HG03354 (cell line): ENCODE measurements at regions not wholly inside any gene's neighbourhood (a gene's known extent, or its start where the extent isn't known, plus 50 kb on each side); places are given as distances from the start of the nearest gene placed in this dataset.
A peak's percentile ranks its signal among the peaks of the same experiment; 100 is the strongest.

Experiments used
- ATAC-seq: cut with Tn5 transposase; IDR thresholded peaks from one replicate; pipeline ENCODE4 v1.9.1; 2021; ENCODE audit warnings: mild to moderate bottlenecking; ENCODE audit not compliant: unreplicated experiment, poor library complexity, severe bottlenecking

- ATAC-seq = peak; percentile 87
Observed at GRCh38 chr4:171644430-171645057, 168.7 kb upstream of the GALNTL6 start.

GRCh38 chr4:171639540-171639939 is 173.7 kb upstream of the GALNTL6 start:
- peak; percentile 91 for ATAC-seq

DNA sequence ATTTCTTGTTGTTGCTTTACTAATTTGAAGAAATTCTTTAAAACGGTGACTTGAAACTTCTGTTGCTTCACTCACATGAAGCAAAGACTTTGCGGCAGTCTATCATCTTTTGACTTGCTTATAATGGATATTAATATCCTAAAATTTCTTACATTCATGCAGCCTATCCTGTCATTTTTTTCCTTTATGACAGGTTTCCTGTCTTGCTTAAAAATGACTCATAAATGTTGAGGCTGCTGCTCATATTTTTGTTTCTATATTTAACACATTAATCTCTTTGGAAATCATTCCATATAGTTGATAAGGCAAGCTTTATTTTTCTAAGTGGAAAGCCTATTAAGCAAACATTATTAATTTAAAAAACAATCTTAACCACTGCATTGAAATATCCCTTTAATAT is 176.6 kb upstream of the GALNTL6 start:
- ATAC-seq = no peak

GRCh38 chr4:171629737-171630136 is 183.5 kb upstream of the GALNTL6 start:
- ATAC-seq = no peak

- ATAC-seq = peak; percentile 93
Observed at GRCh38 chr4:171629182-171629581, 184.0 kb upstream of the GALNTL6 start.

GRCh38 chr4:171626554-171626953 is 186.7 kb upstream of the GALNTL6 start:
- ATAC-seq = no peak

DNA sequence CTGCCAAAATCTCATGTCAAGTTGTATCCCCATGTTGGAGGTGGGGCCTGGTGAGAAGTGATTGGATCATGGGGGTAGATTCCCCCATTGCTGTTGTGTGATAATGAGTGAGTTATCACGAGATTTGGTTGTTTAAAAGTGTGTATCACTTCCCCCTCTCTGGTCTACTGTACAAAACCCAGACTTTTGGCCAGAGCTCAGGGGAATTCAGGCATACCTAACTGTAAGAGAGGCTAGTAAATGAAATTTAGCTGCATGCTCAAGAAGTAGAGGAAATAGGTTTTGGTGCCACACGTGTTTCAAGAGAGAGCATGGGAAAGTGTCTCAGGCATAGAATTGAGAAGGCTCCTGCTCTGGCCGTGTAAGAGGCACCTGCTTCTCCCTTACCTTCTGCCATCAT is 190.5 kb upstream of the GALNTL6 start:
- ATAC-seq = peak; percentile 39

GRCh38 chr4:171621646-171622045 is 191.6 kb upstream of the GALNTL6 start:
- no peak for ATAC-seq

- ATAC-seq = no peak
Observed at GRCh38 chr4:171612907-171613306, 200.3 kb upstream of the GALNTL6 start.

DNA sequence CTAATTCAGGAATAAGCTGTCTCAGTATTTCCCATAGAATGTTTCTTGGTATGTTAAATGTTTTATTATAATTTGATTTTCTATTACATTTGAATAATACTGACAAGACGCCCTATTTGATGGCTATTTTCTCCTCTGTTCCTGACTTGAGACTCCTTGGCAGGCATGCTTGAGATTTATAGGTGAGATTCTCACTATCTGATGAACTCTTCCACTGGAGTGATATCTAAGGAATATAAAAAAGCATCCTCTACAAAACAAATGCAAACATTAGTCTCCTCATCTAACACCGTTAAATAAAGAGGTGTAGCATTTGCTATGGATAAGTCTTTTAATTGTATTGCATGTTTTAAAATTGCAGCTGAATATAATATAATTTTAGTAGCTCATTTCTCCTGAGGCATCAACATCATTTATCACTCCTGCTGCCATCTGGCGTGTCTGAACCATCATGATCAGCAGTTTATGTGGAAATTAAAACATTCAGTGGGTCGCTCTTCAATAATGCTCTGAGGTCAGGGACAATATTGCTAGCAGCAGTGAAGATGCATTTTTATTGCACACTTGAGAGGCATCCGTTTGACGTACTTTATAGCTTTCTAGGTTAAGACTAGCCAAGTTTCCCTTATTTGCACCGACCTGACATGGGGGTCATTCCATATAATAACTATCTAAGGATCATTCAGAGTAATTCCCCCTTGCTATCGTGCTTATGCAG is 210.4 kb upstream of the GALNTL6 start:
- no peak for ATAC-seq

GRCh38 chr4:171601091-171601490 is 212.1 kb upstream of the GALNTL6 start:
- no peak for ATAC-seq

GRCh38 chr4:171599628-171600027 is 213.6 kb upstream of the GALNTL6 start:
- no peak for ATAC-seq

DNA sequence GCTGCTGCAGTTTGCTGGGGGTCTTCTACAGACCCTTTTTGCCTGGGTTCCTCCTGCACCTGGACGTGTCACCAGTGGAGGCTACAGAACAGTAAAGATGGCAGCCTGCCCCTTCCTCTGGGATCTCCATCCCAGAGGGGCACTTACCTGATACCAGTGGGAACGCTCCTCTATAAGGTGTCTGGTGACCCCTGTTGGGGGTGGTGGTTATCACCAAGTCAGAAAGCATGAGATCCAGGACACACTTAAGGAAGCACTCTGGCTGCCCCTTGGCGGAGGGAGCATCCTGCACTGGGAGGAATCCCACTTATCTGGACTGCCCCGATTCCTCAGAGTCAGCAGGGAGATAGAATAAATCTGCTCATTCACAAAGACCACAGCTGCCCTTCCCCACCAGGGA is 218.9 kb upstream of the GALNTL6 start:
- ATAC-seq = no peak

DNA sequence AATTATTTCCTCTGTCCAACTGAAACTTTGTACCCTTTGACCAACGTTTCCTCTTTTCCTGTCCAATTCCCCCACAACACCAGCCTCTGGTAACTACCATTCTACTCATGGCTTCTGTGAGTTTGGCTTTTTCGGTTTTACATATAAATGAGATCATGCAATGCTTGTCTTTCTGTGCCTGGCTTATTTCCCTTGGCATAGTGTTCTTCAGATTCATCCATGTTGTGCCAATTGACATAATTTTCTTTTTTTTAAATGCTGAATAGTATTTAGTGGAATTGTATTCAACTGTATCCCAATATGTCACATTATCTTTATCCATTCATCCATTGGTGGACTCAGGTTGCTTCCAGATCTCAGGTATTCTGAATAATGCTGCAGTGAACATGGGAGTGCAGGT is 222.5 kb upstream of the GALNTL6 start:
- ATAC-seq = no peak

DNA sequence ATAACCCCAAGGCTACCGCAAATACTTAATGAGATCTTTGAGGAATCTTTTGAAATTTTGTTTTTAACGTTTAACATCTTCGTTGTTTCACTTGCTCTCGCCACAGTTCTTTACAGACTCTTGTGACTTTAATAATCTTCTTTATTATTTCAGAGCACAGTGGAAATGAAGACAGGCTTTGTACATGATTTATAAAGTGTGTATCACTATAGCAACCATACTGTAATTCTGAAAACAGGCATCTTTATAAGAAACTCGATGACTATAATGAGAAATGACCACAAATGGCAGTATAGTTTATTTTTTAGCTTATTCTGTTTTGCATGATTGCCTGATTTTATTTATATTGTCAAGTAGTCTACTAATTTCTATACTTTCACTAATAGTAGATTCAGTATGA is 224.4 kb upstream of the GALNTL6 start:
- ATAC-seq = no peak

DNA sequence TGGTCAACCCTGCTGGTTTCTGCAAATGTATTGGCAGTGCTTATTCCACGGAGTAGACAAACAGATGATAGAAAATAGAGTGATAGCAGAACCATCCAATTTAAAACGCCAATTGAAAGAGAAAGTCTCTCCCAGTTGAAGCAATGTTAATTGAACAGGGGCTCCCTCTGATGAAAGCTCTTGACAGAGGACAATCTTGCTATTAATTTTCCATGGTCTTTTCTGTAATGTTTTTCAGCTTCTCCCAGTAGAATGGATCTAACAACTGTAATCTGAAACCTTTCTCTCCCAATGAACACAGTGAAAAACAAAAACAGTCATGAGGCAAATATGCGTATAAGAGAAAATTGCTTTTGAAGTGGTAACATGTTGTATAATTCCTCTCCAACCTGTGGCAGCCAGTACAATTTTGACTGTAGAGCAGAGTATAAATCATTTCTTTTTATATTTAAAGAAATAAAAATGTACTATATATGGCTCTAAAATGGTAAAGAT is 225.1 kb upstream of the GALNTL6 start:
- ATAC-seq = no peak

GRCh38 chr4:171583790-171584189 is 229.4 kb upstream of the GALNTL6 start:
- ATAC-seq = peak; percentile 45

GRCh38 chr4:171582961-171583581 is 230.1 kb upstream of the GALNTL6 start:
- ATAC-seq = peak; percentile 30

DNA sequence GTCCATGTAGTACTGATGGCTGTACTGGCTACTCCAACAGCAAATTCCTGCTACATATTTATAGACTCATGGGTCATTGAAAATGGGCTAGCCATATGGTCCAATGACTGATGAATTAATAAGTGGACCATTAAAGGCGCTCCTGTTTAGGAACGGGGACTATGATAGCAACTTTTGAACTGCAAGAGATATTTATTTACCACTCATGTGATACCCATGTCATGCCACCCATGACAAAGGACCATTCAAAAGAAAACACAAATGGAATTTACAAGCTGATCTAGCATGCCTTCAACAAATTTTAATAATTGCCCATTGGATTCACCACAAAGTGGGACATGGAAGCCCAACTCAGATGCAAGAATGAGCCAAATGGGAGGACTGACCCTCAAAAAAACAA is 240.0 kb upstream of the GALNTL6 start:
- ATAC-seq = no peak

- ATAC-seq = peak; percentile 74
Observed at GRCh38 chr4:171565130-171565788, 247.9 kb upstream of the GALNTL6 start.
